GM19467 (cell line): ENCODE measurements at regions not wholly inside any gene's neighbourhood (a gene's known extent, or its start where the extent isn't known, plus 50 kb on each side); places are given as distances from the start of the nearest gene placed in this dataset.

Source experiments
- ATAC-seq: cut with Tn5 transposase; IDR thresholded peaks from one replicate; pipeline ENCODE4 v1.9.1; 2021; ENCODE audit warnings: mild to moderate bottlenecking, moderate library complexity; ENCODE audit not compliant: unreplicated experiment

- no peak for ATAC-seq
Observed at GRCh38 chr4:132818091-132818490, 331.0 kb upstream of the PCDH10 start.

GRCh38 chr4:132823419-132823818 lies 325.7 kb upstream of the PCDH10 start:
- no peak for ATAC-seq

GRCh38 chr4:132824761-132825160 lies 324.3 kb upstream of the PCDH10 start:
- no peak for ATAC-seq

GRCh38 chr4:132827522-132827921 lies 321.6 kb upstream of the PCDH10 start:
- no peak for ATAC-seq

- ATAC-seq: no peak
Observed at GRCh38 chr4:132838244-132838643, 310.9 kb upstream of the PCDH10 start.

- ATAC-seq: no peak
Observed at GRCh38 chr4:132839070-132839469, 310.0 kb upstream of the PCDH10 start.

GRCh38 chr4:132859929-132860328 lies 289.2 kb upstream of the PCDH10 start:
- no peak for ATAC-seq

GRCh38 chr4:132860976-132861375 lies 288.1 kb upstream of the PCDH10 start:
- ATAC-seq: no peak

GRCh38 chr4:132863619-132864018 lies 285.5 kb upstream of the PCDH10 start:
- no peak for ATAC-seq

GRCh38 chr4:132865458-132865857 lies 283.6 kb upstream of the PCDH10 start:
- ATAC-seq: no peak

GRCh38 chr4:132865922-132866321 lies 283.2 kb upstream of the PCDH10 start:
- ATAC-seq: no peak

GRCh38 chr4:132866616-132867015 lies 282.5 kb upstream of the PCDH10 start:
- ATAC-seq: no peak

GRCh38 chr4:132893787-132894186 lies 255.3 kb upstream of the PCDH10 start:
- ATAC-seq: no peak

GRCh38 chr4:132901224-132901623 lies 247.9 kb upstream of the PCDH10 start:
- no peak for ATAC-seq

- no peak for ATAC-seq
Observed at GRCh38 chr4:132910229-132910748, 238.8 kb upstream of the PCDH10 start.

GRCh38 chr4:132918096-132918495 lies 231.0 kb upstream of the PCDH10 start:
- ATAC-seq: no peak

- ATAC-seq: no peak
Observed at GRCh38 chr4:132923516-132923915, 225.6 kb upstream of the PCDH10 start.

- ATAC-seq: no peak
Observed at GRCh38 chr4:132934911-132935310, 214.2 kb upstream of the PCDH10 start.

GRCh38 chr4:132955146-132955545 lies 193.9 kb upstream of the PCDH10 start:
- no peak for ATAC-seq

GRCh38 chr4:132956962-132957361 lies 192.1 kb upstream of the PCDH10 start:
- no peak for ATAC-seq

GRCh38 chr4:132958457-132959263 lies 190.4 kb upstream of the PCDH10 start:
- ATAC-seq: no peak

- no peak for ATAC-seq
Observed at GRCh38 chr4:132981611-132982010, 167.5 kb upstream of the PCDH10 start.

- no peak for ATAC-seq
Observed at GRCh38 chr4:132982151-132982550, 166.9 kb upstream of the PCDH10 start.
